HG03520 (cell line): ENCODE measurements at regions not wholly inside any gene's neighbourhood (a gene's known extent, or its start where the extent isn't known, plus 50 kb on each side); places are given as distances from the start of the nearest gene placed in this dataset.
A peak's percentile ranks its signal among the peaks of the same experiment; 100 is the strongest.
"Not testable (repeated sequence)": the region's sequence is repeated elsewhere in the genome, so short reads cannot be mapped to it uniquely, and the experiment has no call there.

Source experiments
- ATAC-seq: cut with Tn5 transposase; IDR thresholded peaks from one replicate; pipeline ENCODE4 v1.9.1; 2021; ENCODE audit warnings: mild to moderate bottlenecking, moderate library complexity; ENCODE audit not compliant: unreplicated experiment

DNA sequence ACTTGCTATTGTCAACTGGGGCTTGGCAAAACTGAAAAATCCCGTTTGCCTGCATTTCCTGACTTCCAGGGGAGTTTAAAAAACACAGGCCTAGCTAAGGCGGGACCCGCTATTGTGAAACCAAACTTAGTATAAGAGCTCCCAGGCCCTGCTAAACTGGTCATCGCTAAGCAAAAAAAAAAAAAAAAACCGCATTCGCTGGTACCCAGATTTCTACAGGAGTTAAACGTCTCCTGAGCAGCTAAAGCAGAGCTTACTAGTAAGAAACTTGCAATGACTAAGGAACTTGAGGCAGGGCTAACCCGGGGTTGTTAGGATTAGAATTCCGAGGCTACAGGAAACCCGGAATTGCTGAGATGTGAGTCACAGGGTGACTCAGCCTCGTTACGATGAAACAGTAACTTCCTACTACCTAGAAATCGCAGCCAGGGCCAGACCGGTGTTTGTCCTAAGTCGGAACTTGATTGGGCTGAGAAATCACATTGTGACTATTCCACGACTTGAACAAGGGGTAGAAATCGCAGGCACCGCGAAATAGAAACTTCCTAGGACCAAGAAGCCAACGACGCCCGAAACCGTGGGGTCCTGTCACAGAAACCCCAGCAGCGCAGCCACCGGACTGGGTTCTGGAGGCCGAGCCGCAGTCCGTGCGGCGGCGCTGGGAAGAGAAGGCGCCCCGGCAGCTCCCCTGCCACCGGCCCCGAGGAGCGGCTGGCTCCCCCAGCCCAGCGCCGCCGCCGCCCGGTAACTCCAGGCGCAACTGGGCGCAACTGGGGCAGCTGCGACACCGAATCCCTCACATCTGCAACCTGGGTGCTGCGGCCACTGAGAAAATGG, 89.4 kb downstream of the ANXA2R start:
- peak; percentile 29 for ATAC-seq

DNA sequence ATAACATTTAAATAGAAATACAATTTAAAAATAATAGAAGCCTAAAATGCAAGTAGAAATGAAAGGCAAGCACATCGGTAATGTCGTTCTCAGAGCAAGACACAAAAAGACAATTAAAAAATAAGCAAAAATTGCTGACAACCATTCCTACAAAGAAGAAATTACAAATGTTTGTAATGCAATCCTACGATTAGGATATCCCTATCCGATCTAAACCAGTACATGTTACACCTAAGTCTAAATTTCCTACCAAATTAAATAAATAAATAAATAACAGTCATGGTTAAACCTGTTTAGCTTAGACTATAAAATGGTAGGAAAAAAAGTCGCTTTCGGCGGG, 90.0 kb downstream of the ANXA2R start:
- no peak for ATAC-seq

DNA sequence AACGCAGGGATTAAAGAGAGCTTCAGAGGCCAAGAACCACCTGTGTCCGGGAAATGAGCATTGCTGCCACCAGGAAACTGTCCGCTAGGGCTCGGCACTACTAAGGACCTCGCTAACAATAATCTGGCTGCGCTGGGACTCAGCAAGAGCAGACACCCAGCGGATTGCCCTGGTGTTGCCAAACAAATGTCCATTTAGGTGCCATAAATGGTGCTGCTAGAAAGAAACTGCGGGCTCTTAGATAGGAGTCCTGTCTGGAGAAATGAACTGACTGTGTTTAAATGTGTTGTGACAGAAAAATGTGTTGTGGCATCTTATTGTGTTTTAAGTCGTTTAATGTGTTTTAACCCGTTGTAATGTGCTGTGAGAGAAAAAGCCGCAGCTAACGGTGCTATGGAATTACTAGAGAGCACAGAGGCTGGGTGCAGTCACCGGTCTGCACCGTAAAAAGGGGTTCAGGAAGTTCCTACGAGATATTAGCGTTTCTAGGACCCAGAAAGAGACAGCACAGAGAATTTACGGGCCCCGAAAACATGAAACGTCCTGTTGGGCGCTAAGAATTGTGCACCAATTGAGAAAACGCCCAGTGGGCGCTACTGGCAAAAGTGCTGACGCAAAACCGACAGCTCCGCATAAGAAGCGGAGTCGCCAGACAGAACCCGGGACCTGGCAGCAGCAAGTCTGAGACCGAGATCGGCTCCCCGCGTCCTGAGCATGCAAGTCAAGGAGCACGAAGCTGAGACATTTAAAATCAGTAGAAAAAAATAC, 90.6 kb downstream of the ANXA2R start:
- peak; percentile 64 for ATAC-seq

DNA sequence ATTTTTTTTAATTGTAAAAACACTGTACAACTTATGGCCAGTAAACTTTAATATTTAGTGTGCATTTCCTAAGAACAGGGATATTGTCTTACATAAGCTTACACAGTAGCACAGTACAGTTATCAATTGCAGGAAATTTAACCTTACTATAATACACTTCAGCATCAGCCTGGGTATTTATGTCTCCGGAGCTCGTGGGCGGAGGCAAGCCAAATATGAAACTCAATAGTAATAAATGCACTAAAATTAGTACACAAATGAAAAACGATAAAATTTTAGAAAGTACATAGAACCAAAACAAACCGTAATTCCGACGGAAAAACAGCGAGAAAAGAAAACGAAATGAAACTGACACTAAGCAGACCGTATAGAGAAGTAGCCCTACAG, 91.2 kb downstream of the ANXA2R start:
- no peak for ATAC-seq

DNA sequence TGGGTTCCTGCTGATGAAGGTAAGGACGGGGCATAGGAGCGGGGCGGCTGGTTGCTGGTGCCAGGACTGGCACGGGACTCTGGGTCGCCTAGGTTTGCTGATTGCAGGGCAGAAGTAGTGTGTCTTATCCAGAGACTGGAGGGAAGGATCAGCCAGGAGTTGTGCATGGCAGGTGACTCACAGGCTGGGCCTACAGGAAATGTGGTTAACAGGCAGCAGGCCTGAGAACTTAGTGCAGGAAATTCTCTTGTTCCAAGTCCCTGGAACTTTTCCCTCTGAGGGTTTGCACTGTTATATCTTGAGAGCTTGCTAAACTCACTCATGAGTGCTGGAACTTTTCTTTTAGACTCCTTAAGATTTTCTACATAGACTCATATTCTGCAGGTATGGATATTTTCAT, 95.1 kb downstream of the ANXA2R start:
- no peak for ATAC-seq

DNA sequence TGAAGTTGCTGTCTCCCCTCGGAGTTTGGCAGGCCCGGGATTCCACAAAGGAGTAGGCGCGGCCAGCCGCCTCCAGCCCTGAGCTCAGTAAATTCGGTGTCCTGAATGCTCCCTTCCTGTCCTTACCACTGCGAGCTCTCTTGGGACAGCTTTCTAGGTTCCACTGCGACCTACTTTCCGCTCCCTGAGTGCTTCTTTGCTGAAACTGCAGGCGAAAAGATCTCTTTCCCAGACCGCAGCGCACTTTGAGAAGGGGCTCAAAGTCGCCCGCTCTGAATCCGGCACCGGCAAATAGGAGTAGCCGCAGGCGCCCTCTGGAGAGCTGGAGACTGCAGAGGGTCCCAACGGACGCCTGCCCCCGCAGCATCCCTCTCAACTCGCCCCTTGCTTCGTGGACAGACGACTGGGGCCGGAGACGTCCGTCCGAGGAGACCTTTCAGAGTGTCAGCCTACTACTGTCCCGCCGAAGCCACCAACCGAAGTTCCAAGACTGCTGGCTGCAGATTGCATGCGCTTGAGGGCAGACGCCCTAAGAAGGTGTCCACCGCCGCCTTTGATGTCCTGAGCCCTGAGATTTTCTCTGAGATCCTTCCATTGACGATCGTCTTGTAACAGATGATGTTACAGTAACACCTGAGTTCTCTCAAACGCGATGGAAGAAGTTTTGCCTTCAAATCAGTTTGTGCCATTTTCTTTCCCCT, 96.0 kb downstream of the ANXA2R start:
- no peak for ATAC-seq

DNA sequence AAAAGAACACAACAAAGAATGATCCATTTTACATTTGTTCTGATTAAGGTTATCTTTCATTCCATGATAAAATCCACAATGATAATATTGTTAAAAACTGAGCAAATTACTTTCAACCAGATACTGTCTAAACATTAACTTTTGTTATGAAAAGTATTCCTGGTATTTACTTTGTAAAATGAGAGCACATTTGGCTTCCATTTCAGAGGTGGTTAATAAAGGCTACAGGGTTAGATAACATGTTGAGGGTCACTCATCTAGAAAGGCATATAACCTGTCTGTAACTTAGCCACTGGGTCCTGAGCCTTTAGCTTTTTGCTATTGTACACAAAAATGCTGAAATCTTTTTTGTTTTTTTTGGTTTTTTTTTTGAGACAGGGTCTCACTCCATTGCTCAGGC, 99.3 kb downstream of the ANXA2R start:
- ATAC-seq = no peak

DNA sequence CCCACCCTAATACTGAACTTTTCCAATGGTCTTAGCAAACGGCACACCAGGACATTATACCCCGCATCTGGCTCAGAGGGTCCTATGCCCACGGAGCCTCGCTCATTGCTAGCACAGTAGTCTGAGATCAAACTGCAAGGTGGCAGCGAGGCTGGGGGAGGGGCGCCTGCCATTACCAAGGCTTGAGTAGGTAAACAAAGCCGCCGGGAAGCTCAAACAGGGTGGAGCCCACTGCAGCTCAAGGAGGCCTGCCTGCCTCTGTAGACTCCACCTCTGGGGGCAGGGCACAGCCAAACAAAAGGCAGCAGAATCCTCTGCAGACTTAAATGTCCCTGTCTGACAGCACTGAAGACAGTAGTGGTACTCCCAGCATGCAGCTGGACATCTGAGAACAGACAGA, 108.1 kb downstream of the ANXA2R start:
- ATAC-seq = not testable (repeated sequence)

DNA sequence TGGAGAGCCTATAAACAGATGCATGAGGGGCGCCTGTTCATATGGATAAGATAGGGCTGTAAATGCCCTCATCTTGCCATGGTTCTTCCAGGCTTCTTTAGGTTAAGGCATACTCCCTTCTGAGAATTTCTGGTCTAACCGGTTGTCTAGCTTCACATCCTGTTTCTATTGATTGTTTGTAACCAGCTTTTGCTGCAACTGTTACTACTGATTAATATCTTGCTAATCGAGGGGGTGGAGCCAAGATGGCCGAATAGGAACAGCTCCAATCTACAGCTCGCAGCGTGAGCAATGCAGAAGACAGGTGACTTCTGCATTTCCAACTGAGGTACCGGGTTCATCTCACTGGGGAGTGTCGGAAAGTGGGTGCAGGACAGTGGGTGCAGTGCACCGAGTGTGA, 108.7 kb downstream of the ANXA2R start:
- ATAC-seq = not testable (repeated sequence)

DNA sequence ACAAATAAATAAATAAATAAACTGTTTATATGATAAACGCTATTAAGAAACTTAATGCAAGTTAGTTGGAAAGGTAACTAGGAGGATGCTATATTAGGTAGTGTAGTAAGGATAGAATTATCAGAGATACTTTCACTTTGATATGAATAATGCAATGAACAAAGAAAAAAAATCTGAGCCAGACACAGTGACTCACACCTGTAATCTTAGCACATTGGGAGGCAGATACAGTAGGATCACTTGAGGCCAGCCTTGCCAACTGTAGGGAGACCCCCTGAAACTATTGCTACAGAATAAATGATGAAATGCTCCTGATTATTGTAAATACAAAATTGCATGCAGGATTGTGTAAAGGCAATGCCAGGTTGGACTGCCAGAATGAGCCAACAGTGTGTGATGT, 109.2 kb downstream of the ANXA2R start:
- ATAC-seq = no peak

DNA sequence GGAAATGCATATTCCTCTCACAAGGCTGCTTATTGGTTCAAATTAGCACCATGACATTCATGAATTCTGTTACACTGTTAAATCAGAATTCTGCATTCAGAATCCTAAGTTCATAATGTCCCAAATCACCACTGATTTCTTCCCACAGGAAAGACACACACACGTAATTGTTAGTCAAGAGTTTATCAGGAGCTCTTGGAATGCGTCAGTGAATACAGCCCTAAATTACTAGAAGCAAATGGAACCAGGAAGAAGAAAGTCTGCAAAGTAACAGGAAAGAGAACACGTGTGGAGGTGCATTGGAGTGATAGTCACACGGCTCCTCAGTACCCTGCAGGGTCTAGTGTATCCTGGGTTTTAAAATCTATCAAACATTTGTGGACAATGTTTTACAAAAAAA, 110.2 kb downstream of the ANXA2R start:
- ATAC-seq = no peak

DNA sequence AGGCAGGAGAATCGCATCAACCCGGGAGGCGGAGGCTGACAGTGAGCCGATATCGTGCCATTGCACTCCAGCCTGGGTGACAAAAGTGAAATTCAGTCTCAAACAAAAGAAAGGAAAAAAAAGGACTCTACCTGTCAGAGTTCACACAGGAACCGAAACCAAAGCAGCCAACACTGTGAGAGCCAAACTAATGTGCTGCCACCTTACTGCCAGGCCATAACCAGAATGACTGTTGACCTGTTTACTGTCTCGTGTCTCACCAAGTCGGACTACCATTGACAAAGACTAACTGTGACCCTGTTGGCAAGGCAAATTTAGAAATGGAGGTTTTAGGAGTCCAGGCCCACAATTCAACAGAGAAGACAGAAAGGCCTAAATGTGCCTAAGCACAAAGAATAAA, 112.4 kb downstream of the ANXA2R start:
- ATAC-seq = no peak

DNA sequence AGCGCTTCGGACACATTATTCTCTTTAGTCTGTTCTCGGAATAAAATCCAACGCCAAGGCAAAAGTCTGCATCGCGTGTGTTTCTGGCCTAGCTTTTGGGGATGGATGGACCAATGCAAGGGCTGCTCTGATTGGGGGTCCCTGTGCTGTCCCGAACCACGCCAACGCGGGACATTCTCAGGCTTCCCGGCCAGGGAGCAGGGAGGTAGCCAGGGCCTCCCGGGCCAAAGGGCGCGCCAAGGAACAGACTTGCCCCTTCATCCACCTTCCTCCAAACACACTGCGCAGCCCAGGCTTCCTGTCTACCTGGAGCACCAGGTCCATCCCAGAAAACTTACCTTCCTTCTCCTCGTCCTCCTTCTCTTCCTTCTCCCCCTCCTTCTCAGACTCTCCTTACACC, 113.0 kb upstream of the SELENOP start:
- no peak for ATAC-seq

DNA sequence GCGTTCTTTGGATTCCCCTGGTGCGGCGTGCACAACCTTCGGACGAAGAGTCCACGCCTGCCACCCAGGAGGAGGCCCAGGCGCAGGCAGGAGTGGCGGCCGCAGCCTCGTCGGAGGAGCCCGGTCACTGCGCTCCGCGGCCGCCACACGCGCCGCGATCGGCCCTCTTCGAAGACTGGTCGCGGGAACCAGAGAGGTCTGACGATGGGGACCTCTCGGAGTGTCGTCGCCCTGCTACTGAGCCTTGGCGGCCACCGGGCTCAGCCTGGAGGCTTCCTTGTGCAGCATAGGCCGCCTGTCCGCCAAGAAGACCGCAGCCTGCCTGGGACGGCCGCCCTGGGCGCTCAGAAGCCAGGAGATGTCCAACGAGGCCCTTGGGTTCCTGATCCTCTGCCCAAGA, 112.5 kb upstream of the SELENOP start:
- no peak for ATAC-seq

DNA sequence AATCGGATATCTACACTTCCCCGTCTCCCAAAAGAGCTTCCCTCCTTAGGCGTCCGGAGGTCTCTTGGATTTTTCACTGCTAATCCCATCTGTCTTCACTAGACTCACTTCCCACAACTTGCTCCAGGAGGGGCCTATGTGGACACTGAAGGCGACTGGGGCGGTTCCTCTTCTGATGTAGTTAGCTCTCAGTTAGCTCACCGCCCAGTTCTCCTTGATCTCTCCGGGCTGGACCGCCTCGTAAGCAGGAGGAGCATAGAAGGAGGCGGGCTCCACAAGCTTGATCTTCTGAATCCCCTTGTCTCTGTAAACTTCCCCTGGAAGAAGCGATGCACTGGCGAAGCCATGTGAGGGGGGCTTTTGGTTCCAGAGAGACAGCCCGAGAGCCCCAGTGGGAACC, 112.0 kb upstream of the SELENOP start:
- no peak for ATAC-seq

DNA sequence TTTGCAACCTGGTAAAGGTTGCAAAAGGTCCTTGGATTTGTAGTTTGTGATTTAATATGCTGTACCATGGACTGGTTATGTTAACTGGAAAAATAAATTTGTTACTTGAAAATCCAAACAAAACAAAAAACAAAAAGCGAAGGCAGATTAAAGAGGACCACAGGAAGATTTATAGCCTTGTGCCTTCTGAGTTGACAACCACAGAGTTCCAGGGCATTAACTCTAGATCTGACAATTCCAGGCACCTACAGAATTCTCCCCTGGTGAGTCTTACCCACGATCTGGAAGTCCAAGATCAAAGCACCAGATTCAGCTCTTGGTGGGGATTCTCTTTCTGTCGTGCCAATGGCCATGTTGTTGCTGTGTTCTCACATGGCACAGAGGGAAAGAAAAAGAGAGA, 107.9 kb upstream of the SELENOP start:
- no peak for ATAC-seq

DNA sequence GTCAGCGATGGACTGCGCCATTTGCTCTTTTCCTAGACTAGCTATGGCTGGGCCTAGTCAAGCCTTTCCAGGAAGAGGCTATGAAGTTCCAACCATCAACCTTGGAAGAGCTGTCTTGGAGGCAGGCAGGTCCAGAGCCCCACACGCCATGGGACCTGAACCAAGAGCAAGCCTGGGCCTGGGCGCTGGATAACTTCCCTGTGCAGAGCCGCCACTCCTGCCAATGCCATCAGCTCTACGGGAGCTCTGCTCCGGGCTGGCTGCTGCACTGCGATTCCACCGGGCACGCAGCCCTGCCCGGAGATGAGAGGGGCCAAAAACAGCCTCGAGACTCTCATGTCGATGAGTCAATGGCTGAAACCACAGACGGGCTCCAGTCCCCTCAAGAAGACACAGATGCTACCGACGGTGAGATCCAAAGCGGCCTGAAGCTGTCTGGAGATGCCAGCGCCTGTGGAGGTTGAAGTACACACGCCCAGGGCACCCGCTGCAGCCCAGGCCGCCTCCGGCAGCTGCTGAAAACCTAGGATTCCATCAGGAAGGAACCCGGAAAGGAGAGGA, 103.7 kb upstream of the SELENOP start:
- no peak for ATAC-seq

DNA sequence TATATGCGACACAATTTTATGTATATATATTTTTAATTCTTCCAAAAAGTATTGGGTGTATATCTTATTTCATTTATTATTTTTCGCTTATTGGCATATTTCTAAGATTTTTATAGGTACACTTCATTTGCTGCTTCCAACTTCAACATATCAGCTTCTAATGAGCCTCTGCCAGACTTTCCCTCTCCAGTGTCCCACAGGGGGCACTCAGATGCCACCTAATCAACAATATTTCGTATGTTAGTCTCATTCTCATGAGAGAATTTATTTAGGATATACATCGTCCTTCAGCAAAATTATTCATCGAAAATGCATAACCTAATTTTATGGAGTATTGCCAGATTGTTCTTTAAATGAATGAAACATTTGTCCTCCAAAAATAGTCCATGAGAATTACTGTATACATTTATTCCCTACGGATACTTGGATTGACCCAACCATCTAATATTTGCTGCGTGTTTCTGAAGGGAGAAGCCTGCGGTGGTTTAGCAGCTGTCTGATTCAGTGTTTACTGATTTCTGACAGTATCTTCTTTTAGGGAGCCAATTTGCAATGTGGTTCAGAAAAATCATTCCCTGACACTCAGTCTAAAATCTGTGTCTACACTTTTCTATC, 100.6 kb upstream of the SELENOP start:
- ATAC-seq = no peak

DNA sequence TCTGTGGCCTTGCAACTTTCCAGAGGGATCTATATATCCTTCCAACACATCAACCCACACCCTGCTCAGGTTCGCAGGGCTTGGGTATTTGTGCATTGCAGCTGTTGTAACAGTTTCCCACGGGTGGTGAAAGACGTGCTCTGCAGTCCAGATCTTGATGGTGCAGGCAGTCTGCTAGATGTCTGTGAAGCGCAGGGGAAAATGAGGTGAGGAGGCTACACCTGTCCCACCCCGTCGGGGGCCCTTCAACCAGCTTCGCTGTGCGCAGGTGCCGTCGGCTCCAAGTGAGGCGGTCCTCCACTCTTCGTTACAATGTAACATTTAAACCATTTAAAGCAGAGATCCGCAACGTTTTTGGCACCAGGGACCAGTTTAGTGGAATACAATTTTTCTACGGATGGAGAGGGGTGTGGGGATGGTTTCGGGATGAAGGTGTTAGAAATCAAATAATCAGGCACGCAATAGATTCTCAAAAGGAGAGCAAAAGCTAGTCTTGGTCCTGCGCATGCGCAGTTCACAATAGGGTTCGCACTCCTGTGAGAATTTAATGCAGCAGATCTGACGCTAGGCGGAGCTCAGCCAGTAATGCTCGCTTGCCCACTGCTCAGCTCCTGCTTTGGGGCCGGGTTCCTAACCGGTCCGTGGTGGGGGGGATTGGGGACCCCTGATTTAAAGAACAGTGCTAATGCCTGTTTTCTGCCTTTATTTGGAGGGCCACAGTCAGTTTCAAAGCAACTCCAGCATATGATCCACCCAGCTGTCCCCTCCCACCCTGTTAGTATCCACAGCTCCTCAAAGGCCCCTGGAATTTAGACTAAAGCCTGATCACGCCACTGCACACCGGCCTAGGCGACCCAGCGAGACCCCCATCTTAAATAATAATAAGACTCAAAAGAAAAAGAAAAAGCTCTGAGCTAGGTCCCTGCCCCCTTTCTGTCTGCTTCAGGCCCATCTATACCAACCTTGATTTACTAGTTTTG, 97.1 kb upstream of the SELENOP start:
- ATAC-seq = peak; percentile 90

DNA sequence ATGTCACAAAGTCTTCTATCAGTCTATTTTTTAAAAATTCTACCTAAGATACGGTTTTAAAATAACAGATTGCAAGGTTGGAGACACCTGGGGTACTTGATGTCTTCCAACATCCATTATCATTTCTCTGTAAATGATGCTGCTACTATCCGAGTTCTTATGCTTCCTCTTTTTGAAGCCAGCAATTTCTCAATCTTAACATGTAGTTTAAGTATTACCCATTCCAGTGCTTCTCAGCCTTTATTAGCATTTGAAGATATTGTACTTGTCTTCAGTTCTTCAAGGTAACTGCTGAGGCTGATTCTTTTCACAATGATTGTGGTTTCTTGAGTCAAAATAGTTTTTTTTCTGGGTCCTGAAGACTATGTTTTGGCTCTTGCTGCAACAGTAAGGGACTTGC, 96.4 kb upstream of the SELENOP start:
- ATAC-seq = peak; percentile 20
